GM23338 (cell line): ENCODE measurements at regions not wholly inside any gene's neighbourhood (a gene's known extent, or its start where the extent isn't known, plus 50 kb on each side); places are given as distances from the start of the nearest gene placed in this dataset.

ENCODE experiments used
- ATAC-seq: fragments of 200-7000 bp; cut with Tn5 transposase; 3 replicates; pipeline ENCODE4 v1.9.1; 2020
- DNase-seq: peaks from one replicate; pipeline ENCODE4 v3.0.0-alpha.2; 2015; ENCODE audit warnings: low spot score
- H2AFZ ChIP-seq: fragments of 200-600 bp; sonication (generic); 2 replicates; pipeline ENCODE4 v1.8.0; 2016; ENCODE audit warnings: antibody characterized with exemption, mild to moderate bottlenecking, moderate library complexity
- H3F3A ChIP-seq: fragments of 200-600 bp; sonication (generic); replicated peaks from 2 replicates; pipeline ENCODE4 v1.8.0; 2017; ENCODE audit warnings: antibody characterized with exemption, mixed run types, low read depth
- H3K27ac ChIP-seq: fragments of 200-600 bp; sonication (generic); 2 replicates; pipeline ENCODE4 v1.6.1; 2016; ENCODE audit warnings: low read depth
- H3K27me3 ChIP-seq: fragments of 200-600 bp; sonication (generic); 2 replicates; pipeline ENCODE4 v1.8.0; 2016; ENCODE audit warnings: mild to moderate bottlenecking, mixed run types, moderate library complexity; ENCODE audit not compliant: insufficient read depth
- H3K36me3 ChIP-seq: fragments of 200-600 bp; sonication (generic); 2 replicates; pipeline ENCODE4 v1.8.0; 2016; ENCODE audit warnings: mild to moderate bottlenecking; ENCODE audit not compliant: insufficient read depth
- H3K4me1 ChIP-seq: fragments of 200-600 bp; sonication (generic); 2 replicates; pipeline ENCODE4 v1.8.0; 2016; ENCODE audit warnings: mild to moderate bottlenecking, moderate library complexity; ENCODE audit not compliant: insufficient read depth
- H3K4me2 ChIP-seq: fragments of 200-600 bp; sonication (generic); 2 replicates; pipeline ENCODE4 v1.7.1; 2017; ENCODE audit warnings: mixed run types
- H3K4me3 ChIP-seq: fragments of 200-600 bp; sonication (generic); 2 replicates; pipeline ENCODE4 v1.6.1; 2016; ENCODE audit warnings: mixed run types
- H3K79me2 ChIP-seq: fragments of 200-600 bp; sonication (generic); replicated peaks from 2 replicates; pipeline ENCODE4 v1.8.0; 2017; ENCODE audit warnings: mild to moderate bottlenecking; ENCODE audit not compliant: insufficient read depth
- H3K9me2 ChIP-seq: fragments of 200-600 bp; sonication (generic); 2 replicates; pipeline ENCODE4 v1.8.0; 2017; ENCODE audit not compliant: insufficient read depth
- H4K20me1 ChIP-seq: fragments of 200-600 bp; sonication (generic); replicated peaks from 2 replicates; pipeline ENCODE4 v1.8.0; 2017; ENCODE audit warnings: mild to moderate bottlenecking; ENCODE audit not compliant: insufficient read depth
- H3K27ac Mint-ChIP-seq: 2 replicates; pipeline ENCODE4 v1.8.0; 2020; ENCODE audit warnings: inconsistent platforms, mild to moderate bottlenecking, moderate library complexity, mixed read lengths
- H3K27me3 Mint-ChIP-seq: 3 replicates; pipeline ENCODE4 v1.8.0; 2022; ENCODE audit warnings: low read depth, mild to moderate bottlenecking, moderate library complexity, mixed read lengths, inconsistent platforms; ENCODE audit not compliant: insufficient read depth, poor library complexity
- H3K36me3 Mint-ChIP-seq: 3 replicates; pipeline ENCODE4 v1.8.0; 2021; ENCODE audit warnings: low read depth, mild to moderate bottlenecking, inconsistent platforms, moderate library complexity, mixed read lengths
- H3K4me1 Mint-ChIP-seq: 3 replicates; pipeline ENCODE4 v1.8.0; 2020; ENCODE audit warnings: mild to moderate bottlenecking, inconsistent platforms, mixed read lengths
- H3K4me3 Mint-ChIP-seq: 3 replicates; pipeline ENCODE4 v1.8.0; 2021; ENCODE audit warnings: moderate library complexity, mild to moderate bottlenecking, inconsistent platforms, mixed read lengths
- H3K9me3 Mint-ChIP-seq: 3 replicates; pipeline ENCODE4 v1.8.0; 2020; ENCODE audit warnings: moderate library complexity, mild to moderate bottlenecking, inconsistent platforms, mixed read lengths
- EZH2 ChIP-seq: fragments of 200-600 bp; sonication (generic); IDR thresholded peaks from one replicate; pipeline ENCODE4 v1.8.0; 2017; ENCODE audit warnings: antibody characterized with exemption, mild to moderate bottlenecking, low read depth; ENCODE audit not compliant: unreplicated experiment
- EZH2phosphoT487 ChIP-seq: fragments of 200-600 bp; sonication (generic); IDR thresholded peaks from one replicate; pipeline ENCODE4 v1.8.1; 2018; ENCODE audit warnings: antibody characterized with exemption; ENCODE audit not compliant: unreplicated experiment
- POLR2AphosphoS5 ChIP-seq: IDR thresholded peaks from 2 replicates; pipeline ENCODE4 v1.6.1; 2016; ENCODE audit warnings: antibody characterized with exemption, low read depth
- ZNF114 ChIP-seq: fragments of 250-450 bp; sonication (Bioruptor Pico); IDR thresholded peaks from 2 replicates; pipeline ENCODE4 v1.5.0; 2020; ENCODE audit warnings: mild to moderate bottlenecking, moderate library complexity
- ZNF331 ChIP-seq: fragments of 250-450 bp; sonication (Bioruptor Pico); IDR thresholded peaks from 2 replicates; pipeline ENCODE4 v1.5.0; 2020; ENCODE audit warnings: low read depth, mild to moderate bottlenecking, moderate library complexity
- ZNF462 ChIP-seq: fragments of 250-450 bp; sonication (Bioruptor Pico); IDR thresholded peaks from 2 replicates; pipeline ENCODE4 v1.5.0; 2020; ENCODE audit warnings: mild to moderate bottlenecking, moderate library complexity
- TF ChIP-seq, protein P1 (sequence below): IDR thresholded peaks from 2 replicates; pipeline ENCODE4 v1.6.1; 2016; ENCODE audit warnings: antibody characterized with exemption

DNA sequence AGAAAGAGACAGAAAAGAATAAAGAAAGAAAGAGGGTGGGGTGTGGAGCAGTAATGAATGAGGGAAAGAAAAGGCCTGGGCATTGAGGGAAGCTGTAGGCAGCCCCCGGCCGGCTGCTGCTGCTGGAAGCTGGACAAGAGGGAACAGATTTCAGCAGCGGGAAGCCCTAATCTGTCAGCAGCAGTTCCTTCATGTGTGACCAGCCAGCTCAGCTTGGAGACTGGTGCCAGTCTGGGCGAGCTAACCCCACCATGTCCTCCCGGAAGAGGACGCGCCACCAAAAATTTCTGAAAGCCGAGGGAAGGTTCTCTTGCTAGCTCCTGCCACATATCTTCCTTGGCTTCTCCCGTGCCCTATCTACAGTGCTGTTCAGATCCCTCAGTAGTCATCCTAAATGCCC is 236.8 kb downstream of the GRIN2B start:
- Mint-ChIP-seq H3K9me3 (no peaks in the 10 kb centered on the region), H3K27me3 (peaks cover 10% of the 10 kb centered on the region), H3K27ac (no peak overlapping the region), H3K36me3 (no peaks in the 10 kb centered on the region), H3K4me1 (peaks cover 53% of the 10 kb centered on the region), H3K4me3 (no peak overlapping the region)
- H3K4me2 ChIP-seq, result no peak overlapping the region
- H3K27ac ChIP-seq, result no peak overlapping the region
- no peak for DNase-seq
- H4K20me1 ChIP-seq, result no peaks in the 10 kb centered on the region; the same call in 1 of the 2 replicates
- H3K4me1 ChIP-seq, result peaks cover 45% of the 10 kb centered on the region
- H3K9me2 ChIP-seq, result no peaks in the 10 kb centered on the region
- no peaks in the 10 kb centered on the region for H3K36me3 ChIP-seq
- no peak overlapping the region for H3K4me3 ChIP-seq
- ATAC-seq, result no peak
- no peaks in the 10 kb centered on the region for H3F3A ChIP-seq
- H2AFZ ChIP-seq, result no peak overlapping the region
- peaks cover 18% of the 10 kb centered on the region for H3K27me3 ChIP-seq
- TF ChIP-seq EZH2, result no peak
- TF ChIP-seq ZNF331, result no peak
- TF ChIP-seq, protein P1, sequence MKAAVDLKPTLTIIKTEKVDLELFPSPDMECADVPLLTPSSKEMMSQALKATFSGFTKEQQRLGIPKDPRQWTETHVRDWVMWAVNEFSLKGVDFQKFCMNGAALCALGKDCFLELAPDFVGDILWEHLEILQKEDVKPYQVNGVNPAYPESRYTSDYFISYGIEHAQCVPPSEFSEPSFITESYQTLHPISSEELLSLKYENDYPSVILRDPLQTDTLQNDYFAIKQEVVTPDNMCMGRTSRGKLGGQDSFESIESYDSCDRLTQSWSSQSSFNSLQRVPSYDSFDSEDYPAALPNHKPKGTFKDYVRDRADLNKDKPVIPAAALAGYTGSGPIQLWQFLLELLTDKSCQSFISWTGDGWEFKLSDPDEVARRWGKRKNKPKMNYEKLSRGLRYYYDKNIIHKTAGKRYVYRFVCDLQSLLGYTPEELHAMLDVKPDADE, result no peak
- no peak for TF ChIP-seq ZNF462 (CRISPR knock-in tag)
- TF ChIP-seq POLR2AphosphoS5, result no peak
- TF ChIP-seq EZH2phosphoT487, result no peak
- no peak for TF ChIP-seq ZNF114
- no peaks in the 10 kb centered on the region for H3K79me2 ChIP-seq
